ENCODE measurements at regions not wholly inside any gene's neighbourhood (a gene's known extent, or its start where the extent isn't known, plus 50 kb on each side); places are given as distances from the start of the nearest gene placed in this dataset.

DNA sequence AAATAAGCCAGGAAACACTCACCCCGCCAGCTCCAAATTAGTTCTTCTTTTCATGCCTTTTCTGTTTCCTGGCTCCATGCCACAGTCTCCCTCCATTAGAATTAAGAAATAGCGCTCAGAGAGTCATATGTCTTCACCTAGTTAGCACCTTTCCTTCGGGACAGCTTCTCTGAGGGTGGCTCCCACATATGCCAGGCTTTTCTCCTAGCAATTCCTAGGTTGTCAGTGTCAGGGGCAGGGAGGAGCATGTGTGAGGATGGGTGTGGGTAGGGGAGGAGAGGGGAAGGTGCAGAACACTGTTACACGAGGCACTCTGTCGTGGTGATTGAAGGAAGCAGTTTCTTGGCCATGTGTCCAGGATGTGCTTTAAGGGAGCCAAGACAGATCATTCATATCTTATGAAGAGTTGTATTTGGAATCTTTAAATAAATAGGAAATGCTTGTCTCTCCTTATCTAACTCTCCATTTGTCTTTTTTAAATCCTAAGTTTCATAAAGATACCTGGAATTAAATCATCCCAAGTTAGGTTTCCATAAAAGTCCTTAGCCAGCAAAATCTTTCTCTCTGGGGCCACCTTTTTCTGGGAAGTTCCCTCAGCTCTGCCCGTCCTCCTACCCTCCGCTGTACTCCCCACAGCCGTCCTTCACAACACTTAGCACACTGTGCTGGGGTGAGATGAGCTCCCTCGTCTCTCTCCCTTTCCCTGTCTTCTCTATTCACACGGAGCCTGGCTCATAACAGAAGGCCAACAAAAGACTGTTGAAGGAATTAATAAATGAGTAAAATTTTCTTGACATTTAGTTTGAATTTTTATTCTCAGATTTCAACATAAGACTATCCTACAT is 361.0 kb downstream of the CD83 start:
- TF ChIP-seq, protein P1, sequence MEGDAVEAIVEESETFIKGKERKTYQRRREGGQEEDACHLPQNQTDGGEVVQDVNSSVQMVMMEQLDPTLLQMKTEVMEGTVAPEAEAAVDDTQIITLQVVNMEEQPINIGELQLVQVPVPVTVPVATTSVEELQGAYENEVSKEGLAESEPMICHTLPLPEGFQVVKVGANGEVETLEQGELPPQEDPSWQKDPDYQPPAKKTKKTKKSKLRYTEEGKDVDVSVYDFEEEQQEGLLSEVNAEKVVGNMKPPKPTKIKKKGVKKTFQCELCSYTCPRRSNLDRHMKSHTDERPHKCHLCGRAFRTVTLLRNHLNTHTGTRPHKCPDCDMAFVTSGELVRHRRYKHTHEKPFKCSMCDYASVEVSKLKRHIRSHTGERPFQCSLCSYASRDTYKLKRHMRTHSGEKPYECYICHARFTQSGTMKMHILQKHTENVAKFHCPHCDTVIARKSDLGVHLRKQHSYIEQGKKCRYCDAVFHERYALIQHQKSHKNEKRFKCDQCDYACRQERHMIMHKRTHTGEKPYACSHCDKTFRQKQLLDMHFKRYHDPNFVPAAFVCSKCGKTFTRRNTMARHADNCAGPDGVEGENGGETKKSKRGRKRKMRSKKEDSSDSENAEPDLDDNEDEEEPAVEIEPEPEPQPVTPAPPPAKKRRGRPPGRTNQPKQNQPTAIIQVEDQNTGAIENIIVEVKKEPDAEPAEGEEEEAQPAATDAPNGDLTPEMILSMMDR (IDR thresholded peaks at IDR 0.05; ENCODE audit: insufficient read depth, low read length, poor library complexity, severe bottlenecking) = no peak
- no peak for TF ChIP-seq EZH2phosphoT487 (conservative IDR thresholded peaks at IDR 0.05; ENCODE audit: low read length)
